Keratinocyte (primary cell): ENCODE measurements at regions not wholly inside any gene's neighbourhood (a gene's known extent, or its start where the extent isn't known, plus 50 kb on each side); places are given as distances from the start of the nearest gene placed in this dataset.
"Not testable (repeated sequence)": the region's sequence is repeated elsewhere in the genome, so short reads cannot be mapped to it uniquely, and the experiment has no call there.

Experiments
- DNase-seq: peaks from one replicate; pipeline ENCODE4 v3.0.0-alpha.2; 2011; ENCODE audit warnings: low read depth, missing footprints, low spot score
- FAIRE-seq: peaks from 2 replicates; lab custom pipeline; 2011; peaks lifted over from hg19 to GRCh38; lab: Jason Lieb, UNC
- H2AFZ ChIP-seq: 2 replicates; pipeline ENCODE4 v1.6.0; 2012; ENCODE audit warnings: low read length, control low read depth, inconsistent platforms; ENCODE audit not compliant: control insufficient read depth
- H3K27ac ChIP-seq: 2 replicates; pipeline ENCODE4 v1.5.1; 2011; ENCODE audit warnings: low read length; ENCODE audit not compliant: control insufficient read depth, insufficient read depth
- H3K27me3 ChIP-seq: 3 replicates; pipeline ENCODE4 v1.6.0; 2011; ENCODE audit warnings: low read length; ENCODE audit not compliant: control insufficient read depth, insufficient read depth; ENCODE audit errors: extremely low read depth
- H3K36me3 ChIP-seq, 2 experiments: 2 replicates in 1 of 2; 3 replicates in 1 of 2; pipeline ENCODE4 v1.5.1; 2011; ENCODE audit warnings: low read length in 2 of 2, mild to moderate bottlenecking in 1 of 2; ENCODE audit not compliant: control insufficient read depth in 2 of 2, insufficient read depth in 2 of 2; ENCODE audit errors: extremely low read depth in 1 of 2
- H3K4me1 ChIP-seq: 3 replicates; pipeline ENCODE4 v1.5.1; 2011; ENCODE audit warnings: low read length; ENCODE audit not compliant: control insufficient read depth, insufficient read depth; ENCODE audit errors: extremely low read depth
- H3K4me2 ChIP-seq: 3 replicates; pipeline ENCODE4 v1.6.0; 2011; ENCODE audit warnings: low read depth, low read length; ENCODE audit not compliant: control insufficient read depth, insufficient read depth; ENCODE audit errors: extremely low read depth
- H3K4me3 ChIP-seq, 3 experiments: fragments of 200-600 bp in 1 of 3; sonication (generic) in 1 of 3; 2 replicates in 2 of 3; 3 replicates in 1 of 3; pipeline ENCODE4 v1.5.1; 2011 to 2016; ENCODE audit warnings: low read length in 3 of 3, mild to moderate bottlenecking in 3 of 3, control low read depth in 2 of 3, inconsistent platforms in 1 of 3, low read depth in 1 of 3, mixed read lengths in 1 of 3, mixed run types in 1 of 3, moderate library complexity in 1 of 3; ENCODE audit not compliant: control insufficient read depth in 2 of 3, insufficient read depth in 2 of 3; ENCODE audit errors: extremely low read depth in 1 of 3
- H3K79me2 ChIP-seq: 2 replicates; pipeline ENCODE4 v1.6.0; 2012; ENCODE audit warnings: low read length; ENCODE audit not compliant: control insufficient read depth, insufficient read depth
- H3K9ac ChIP-seq: 3 replicates; pipeline ENCODE4 v1.6.0; 2011; ENCODE audit warnings: low read length; ENCODE audit not compliant: control insufficient read depth, insufficient read depth; ENCODE audit errors: extremely low read depth
- H3K9me1 ChIP-seq: 3 replicates; pipeline ENCODE4 v1.6.0; 2011; ENCODE audit warnings: low read length; ENCODE audit not compliant: control insufficient read depth, insufficient read depth; ENCODE audit errors: extremely low read depth
- H3K9me3 ChIP-seq: 2 replicates; pipeline ENCODE4 v1.5.1; 2012; ENCODE audit warnings: low read depth, low read length; ENCODE audit not compliant: control insufficient read depth
- H4K20me1 ChIP-seq: 3 replicates; pipeline ENCODE4 v1.6.0; 2011; ENCODE audit warnings: low read length; ENCODE audit not compliant: control insufficient read depth, insufficient read depth; ENCODE audit errors: extremely low read depth
- EZH2 ChIP-seq: IDR thresholded peaks from one replicate; pipeline ENCODE4 v1.6.1; 2012; ENCODE audit warnings: inconsistent platforms, mild to moderate bottlenecking, low read length, moderate library complexity
- dilution Hi-C: fragments of 300-500 bp; cut with MboI; formaldehyde crosslinking; loops from one replicate; pipeline ENCODE4 v1.7.0; 2020; ENCODE audit warnings: low sequenced_read_pairs; ENCODE audit not compliant: extremely low pct_ligation_motif_present
- TF ChIP-seq, protein P1 (sequence below), 3 experiments: IDR thresholded peaks in 1 of 3; conservative IDR thresholded peaks in 1 of 3; optimal IDR thresholded peaks in 1 of 3; 2 replicates in 2 of 3; 3 replicates in 1 of 3; pipeline versions ENCODE3 to v1.5.1; 2011; ENCODE audit warnings: low read length in 3 of 3, mild to moderate bottlenecking in 3 of 3, moderate library complexity in 2 of 3, control low read depth in 1 of 3, inconsistent platforms in 1 of 3; ENCODE audit not compliant: insufficient read depth in 2 of 3; ENCODE audit errors: extremely low read depth in 1 of 3

- H3K27ac ChIP-seq, result no peak overlapping the region
- H3K79me2 ChIP-seq, result no peaks in the 10 kb centered on the region
- DNase-seq, result no peak
- no peak overlapping the region for H3K4me3 ChIP-seq
- H3K9me1 ChIP-seq, result no peaks in the 10 kb centered on the region
- no peak for TF ChIP-seq EZH2
- TF ChIP-seq, protein P1, sequence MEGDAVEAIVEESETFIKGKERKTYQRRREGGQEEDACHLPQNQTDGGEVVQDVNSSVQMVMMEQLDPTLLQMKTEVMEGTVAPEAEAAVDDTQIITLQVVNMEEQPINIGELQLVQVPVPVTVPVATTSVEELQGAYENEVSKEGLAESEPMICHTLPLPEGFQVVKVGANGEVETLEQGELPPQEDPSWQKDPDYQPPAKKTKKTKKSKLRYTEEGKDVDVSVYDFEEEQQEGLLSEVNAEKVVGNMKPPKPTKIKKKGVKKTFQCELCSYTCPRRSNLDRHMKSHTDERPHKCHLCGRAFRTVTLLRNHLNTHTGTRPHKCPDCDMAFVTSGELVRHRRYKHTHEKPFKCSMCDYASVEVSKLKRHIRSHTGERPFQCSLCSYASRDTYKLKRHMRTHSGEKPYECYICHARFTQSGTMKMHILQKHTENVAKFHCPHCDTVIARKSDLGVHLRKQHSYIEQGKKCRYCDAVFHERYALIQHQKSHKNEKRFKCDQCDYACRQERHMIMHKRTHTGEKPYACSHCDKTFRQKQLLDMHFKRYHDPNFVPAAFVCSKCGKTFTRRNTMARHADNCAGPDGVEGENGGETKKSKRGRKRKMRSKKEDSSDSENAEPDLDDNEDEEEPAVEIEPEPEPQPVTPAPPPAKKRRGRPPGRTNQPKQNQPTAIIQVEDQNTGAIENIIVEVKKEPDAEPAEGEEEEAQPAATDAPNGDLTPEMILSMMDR (optimal IDR thresholded peaks at IDR 0.05 in 1 of 3, IDR thresholded peaks at IDR 0.05 in 1 of 3, conservative IDR thresholded peaks at IDR 0.05 in 1 of 3; ENCODE audit: extremely low read depth in 1 of 3, insufficient read depth in 2 of 3, low read length in 3 of 3), result no peak
- H3K4me2 ChIP-seq, result no peak overlapping the region
- no peaks in the 10 kb centered on the region for H3K27me3 ChIP-seq
- no peak for FAIRE-seq
- H4K20me1 ChIP-seq, result no peaks in the 10 kb centered on the region
- dilution Hi-C loops, result no loop called here
- no peak overlapping the region for H2AFZ ChIP-seq
- no peaks in the 10 kb centered on the region for H3K9me3 ChIP-seq
- peaks cover 11% of the 10 kb centered on the region for H3K4me1 ChIP-seq
- H3K9ac ChIP-seq, result no peak overlapping the region
- H3K36me3 ChIP-seq, result no peaks in the 10 kb centered on the region
Measured at GRCh38 chr6:63514488-63515173, 57.6 kb upstream of the LOC128125822 start.

GRCh38 chr6:63515227-63515626 lies 57.1 kb upstream of the LOC128125822 start:
- H3K36me3 ChIP-seq, H3K27ac ChIP-seq, H3K4me3 ChIP-seq, H3K4me2 ChIP-seq, DNase-seq, H3K9me3 ChIP-seq, dilution Hi-C loops, H3K79me2 ChIP-seq, H3K4me1 ChIP-seq, H3K9ac ChIP-seq, H3K27me3 ChIP-seq, H3K9me1 ChIP-seq, H2AFZ ChIP-seq, FAIRE-seq, H4K20me1 ChIP-seq: not testable (repeated sequence)
